Keratinocyte (primary cell): ENCODE measurements at regions not wholly inside any gene's neighbourhood (a gene's known extent, or its start where the extent isn't known, plus 50 kb on each side); places are given as distances from the start of the nearest gene placed in this dataset.

Experiments
- DNase-seq: peaks from one replicate; pipeline ENCODE4 v3.0.0-alpha.2; 2011; ENCODE audit warnings: low read depth, missing footprints, low spot score
- FAIRE-seq: peaks from 2 replicates; lab custom pipeline; 2011; peaks lifted over from hg19 to GRCh38; lab: Jason Lieb, UNC
- H2AFZ ChIP-seq: 2 replicates; pipeline ENCODE4 v1.6.0; 2012; ENCODE audit warnings: low read length, control low read depth, inconsistent platforms; ENCODE audit not compliant: control insufficient read depth
- H3K27ac ChIP-seq: 2 replicates; pipeline ENCODE4 v1.5.1; 2011; ENCODE audit warnings: low read length; ENCODE audit not compliant: control insufficient read depth, insufficient read depth
- H3K27me3 ChIP-seq: 3 replicates; pipeline ENCODE4 v1.6.0; 2011; ENCODE audit warnings: low read length; ENCODE audit not compliant: control insufficient read depth, insufficient read depth; ENCODE audit errors: extremely low read depth
- H3K36me3 ChIP-seq, 2 experiments: 2 replicates in 1 of 2; 3 replicates in 1 of 2; pipeline ENCODE4 v1.5.1; 2011; ENCODE audit warnings: low read length in 2 of 2, mild to moderate bottlenecking in 1 of 2; ENCODE audit not compliant: control insufficient read depth in 2 of 2, insufficient read depth in 2 of 2; ENCODE audit errors: extremely low read depth in 1 of 2
- H3K4me1 ChIP-seq: 3 replicates; pipeline ENCODE4 v1.5.1; 2011; ENCODE audit warnings: low read length; ENCODE audit not compliant: control insufficient read depth, insufficient read depth; ENCODE audit errors: extremely low read depth
- H3K4me2 ChIP-seq: 3 replicates; pipeline ENCODE4 v1.6.0; 2011; ENCODE audit warnings: low read depth, low read length; ENCODE audit not compliant: control insufficient read depth, insufficient read depth; ENCODE audit errors: extremely low read depth
- H3K4me3 ChIP-seq, 3 experiments: fragments of 200-600 bp in 1 of 3; sonication (generic) in 1 of 3; 2 replicates in 2 of 3; 3 replicates in 1 of 3; pipeline ENCODE4 v1.5.1; 2011 to 2016; ENCODE audit warnings: low read length in 3 of 3, mild to moderate bottlenecking in 3 of 3, control low read depth in 2 of 3, inconsistent platforms in 1 of 3, low read depth in 1 of 3, mixed read lengths in 1 of 3, mixed run types in 1 of 3, moderate library complexity in 1 of 3; ENCODE audit not compliant: control insufficient read depth in 2 of 3, insufficient read depth in 2 of 3; ENCODE audit errors: extremely low read depth in 1 of 3
- H3K79me2 ChIP-seq: 2 replicates; pipeline ENCODE4 v1.6.0; 2012; ENCODE audit warnings: low read length; ENCODE audit not compliant: control insufficient read depth, insufficient read depth
- H3K9ac ChIP-seq: 3 replicates; pipeline ENCODE4 v1.6.0; 2011; ENCODE audit warnings: low read length; ENCODE audit not compliant: control insufficient read depth, insufficient read depth; ENCODE audit errors: extremely low read depth
- H3K9me1 ChIP-seq: 3 replicates; pipeline ENCODE4 v1.6.0; 2011; ENCODE audit warnings: low read length; ENCODE audit not compliant: control insufficient read depth, insufficient read depth; ENCODE audit errors: extremely low read depth
- H3K9me3 ChIP-seq: 2 replicates; pipeline ENCODE4 v1.5.1; 2012; ENCODE audit warnings: low read depth, low read length; ENCODE audit not compliant: control insufficient read depth
- H4K20me1 ChIP-seq: 3 replicates; pipeline ENCODE4 v1.6.0; 2011; ENCODE audit warnings: low read length; ENCODE audit not compliant: control insufficient read depth, insufficient read depth; ENCODE audit errors: extremely low read depth
- EZH2 ChIP-seq: IDR thresholded peaks from one replicate; pipeline ENCODE4 v1.6.1; 2012; ENCODE audit warnings: inconsistent platforms, mild to moderate bottlenecking, low read length, moderate library complexity
- dilution Hi-C: fragments of 300-500 bp; cut with MboI; formaldehyde crosslinking; loops from one replicate; pipeline ENCODE4 v1.7.0; 2020; ENCODE audit warnings: low sequenced_read_pairs; ENCODE audit not compliant: extremely low pct_ligation_motif_present
- TF ChIP-seq, protein P1 (sequence below), 3 experiments: IDR thresholded peaks in 1 of 3; conservative IDR thresholded peaks in 1 of 3; optimal IDR thresholded peaks in 1 of 3; 2 replicates in 2 of 3; 3 replicates in 1 of 3; pipeline versions ENCODE3 to v1.5.1; 2011; ENCODE audit warnings: low read length in 3 of 3, mild to moderate bottlenecking in 3 of 3, moderate library complexity in 2 of 3, control low read depth in 1 of 3, inconsistent platforms in 1 of 3; ENCODE audit not compliant: insufficient read depth in 2 of 3; ENCODE audit errors: extremely low read depth in 1 of 3

DNA sequence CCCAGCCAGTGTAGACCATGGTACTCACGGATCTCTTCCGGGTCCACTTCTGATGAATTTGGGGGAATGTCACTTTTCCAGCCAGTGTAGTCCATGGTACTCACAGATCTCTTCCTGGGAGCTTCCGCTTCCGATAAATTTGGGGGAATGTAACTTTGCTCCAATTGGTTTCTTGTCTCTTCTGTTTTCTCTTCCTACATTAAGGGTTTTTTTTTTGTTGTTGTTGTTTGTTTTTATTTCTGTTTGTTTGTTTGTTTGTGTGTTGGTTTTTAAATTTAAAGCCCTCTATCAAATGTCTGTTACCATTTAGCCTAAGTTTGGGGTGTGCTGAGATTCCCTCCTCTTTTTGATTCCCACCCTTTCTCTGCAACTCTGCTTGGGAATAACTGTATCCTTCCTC, 475.8 kb upstream of the FZD8 start:
- Histone ChIP-seq H3K4me1 (no peaks in the 10 kb centered on the region), H3K4me2 (no peak overlapping the region), H3K27ac (no peak overlapping the region), H3K9ac (no peak overlapping the region), H2AFZ (no peak overlapping the region), H3K4me3 (no peak overlapping the region), H3K27me3 (no peaks in the 10 kb centered on the region), H3K36me3 (no peaks in the 10 kb centered on the region), H4K20me1 (no peaks in the 10 kb centered on the region), H3K79me2 (no peaks in the 10 kb centered on the region), H3K9me1 (no peaks in the 10 kb centered on the region), H3K9me3 (no peaks in the 10 kb centered on the region)
- FAIRE-seq (no peak), DNase-seq (no peak)
- dilution Hi-C loops, result no loop called here
- TF ChIP-seq EZH2, result no peak
- TF ChIP-seq, protein P1, sequence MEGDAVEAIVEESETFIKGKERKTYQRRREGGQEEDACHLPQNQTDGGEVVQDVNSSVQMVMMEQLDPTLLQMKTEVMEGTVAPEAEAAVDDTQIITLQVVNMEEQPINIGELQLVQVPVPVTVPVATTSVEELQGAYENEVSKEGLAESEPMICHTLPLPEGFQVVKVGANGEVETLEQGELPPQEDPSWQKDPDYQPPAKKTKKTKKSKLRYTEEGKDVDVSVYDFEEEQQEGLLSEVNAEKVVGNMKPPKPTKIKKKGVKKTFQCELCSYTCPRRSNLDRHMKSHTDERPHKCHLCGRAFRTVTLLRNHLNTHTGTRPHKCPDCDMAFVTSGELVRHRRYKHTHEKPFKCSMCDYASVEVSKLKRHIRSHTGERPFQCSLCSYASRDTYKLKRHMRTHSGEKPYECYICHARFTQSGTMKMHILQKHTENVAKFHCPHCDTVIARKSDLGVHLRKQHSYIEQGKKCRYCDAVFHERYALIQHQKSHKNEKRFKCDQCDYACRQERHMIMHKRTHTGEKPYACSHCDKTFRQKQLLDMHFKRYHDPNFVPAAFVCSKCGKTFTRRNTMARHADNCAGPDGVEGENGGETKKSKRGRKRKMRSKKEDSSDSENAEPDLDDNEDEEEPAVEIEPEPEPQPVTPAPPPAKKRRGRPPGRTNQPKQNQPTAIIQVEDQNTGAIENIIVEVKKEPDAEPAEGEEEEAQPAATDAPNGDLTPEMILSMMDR (optimal IDR thresholded peaks at IDR 0.05 in 1 of 3, IDR thresholded peaks at IDR 0.05 in 1 of 3, conservative IDR thresholded peaks at IDR 0.05 in 1 of 3; ENCODE audit: extremely low read depth in 1 of 3, insufficient read depth in 2 of 3, low read length in 3 of 3), result no peak

DNA sequence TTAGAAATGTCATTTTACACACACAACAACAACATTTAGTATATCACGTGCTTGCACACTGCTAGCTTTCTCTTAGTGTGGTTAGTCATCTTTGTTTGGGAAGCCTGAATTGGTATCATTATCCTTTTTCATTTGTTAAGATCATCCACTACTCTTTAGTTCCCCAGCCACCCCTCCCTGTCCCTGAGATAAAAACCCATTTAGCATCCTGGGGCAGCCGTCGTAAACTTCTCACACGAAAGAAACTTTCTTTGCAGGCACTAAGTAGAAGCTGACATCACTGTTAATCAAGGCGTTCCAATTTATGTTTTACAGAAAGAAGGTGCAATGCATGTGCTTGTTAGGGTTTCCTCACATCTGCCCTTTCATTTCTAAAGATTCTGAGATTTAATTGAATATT, 475.1 kb upstream of the FZD8 start:
- no peak overlapping the region for H3K9ac ChIP-seq
- H3K79me2 ChIP-seq, result no peaks in the 10 kb centered on the region
- no peaks in the 10 kb centered on the region for H3K9me3 ChIP-seq
- H2AFZ ChIP-seq, result no peak overlapping the region
- no peak overlapping the region for H3K4me2 ChIP-seq
- FAIRE-seq, result no peak
- no peak for DNase-seq
- H4K20me1 ChIP-seq, result no peaks in the 10 kb centered on the region
- H3K27ac ChIP-seq, result no peak overlapping the region
- dilution Hi-C loops, result no loop called here
- TF ChIP-seq EZH2, result no peak
- TF ChIP-seq, protein P1 (optimal IDR thresholded peaks at IDR 0.05 in 1 of 3, IDR thresholded peaks at IDR 0.05 in 1 of 3, conservative IDR thresholded peaks at IDR 0.05 in 1 of 3; ENCODE audit: extremely low read depth in 1 of 3, insufficient read depth in 2 of 3, low read length in 3 of 3), result no peak
- no peaks in the 10 kb centered on the region for H3K4me1 ChIP-seq
- H3K36me3 ChIP-seq, result no peaks in the 10 kb centered on the region
- no peak overlapping the region for H3K4me3 ChIP-seq
- H3K27me3 ChIP-seq, result no peaks in the 10 kb centered on the region
- H3K9me1 ChIP-seq, result no peaks in the 10 kb centered on the region
